ENCODE measurements at regions not wholly inside any gene's neighbourhood (a gene's known extent, or its start where the extent isn't known, plus 50 kb on each side); places are given as distances from the start of the nearest gene placed in this dataset.

- Histone ChIP-seq H4K91ac (ENCODE audit: insufficient read depth, low read depth, low read length) (no peak overlapping the region), H3K27ac (ENCODE audit: insufficient read depth, low read length) (no peak overlapping the region), H3K14ac (replicated peaks; ENCODE audit: low read depth, low read length) (no peak overlapping the region; the same call in 1 of the 2 replicates), H3K9me1 (ENCODE audit: insufficient read depth, low read length) (no peaks in the 10 kb centered on the region), H2BK5ac (ENCODE audit: low read depth, low read length, poor library complexity, severe bottlenecking) (no peak overlapping the region), H3K9ac (ENCODE audit: low read depth, low read length) (no peak overlapping the region), H3K36me3 (ENCODE audit: control insufficient read depth, insufficient read depth, low read length) (no peaks in the 10 kb centered on the region), H3K4me1 (ENCODE audit: control insufficient read depth, insufficient read depth, low read length) (no peaks in the 10 kb centered on the region; the same call in 1 of the 2 replicates), H2BK20ac (ENCODE audit: low read depth, low read length) (0 out of 2 replicates have a peak overlapping the region, but pooled peaks have one; percentile 12), H3K27me3 (ENCODE audit: control insufficient read depth, insufficient read depth, low read length) (no peaks in the 10 kb centered on the region), H3K23ac (ENCODE audit: low read depth, low read length) (no peak overlapping the region), H3K4ac (ENCODE audit: low read depth, low read length) (no peak overlapping the region), H3K79me1 (ENCODE audit: low read depth in 1 of 2, low read length in 2 of 2) (no peaks in the 10 kb centered on the region), H3K18ac (ENCODE audit: low read depth, low read length) (no peak overlapping the region), H2AK5ac (ENCODE audit: low read depth, low read length) (no peak overlapping the region), H3K4me3 (ENCODE audit: insufficient read depth, low read depth, low read length) (no peak overlapping the region), H2BK15ac (ENCODE audit: low read depth, low read length) (no peak overlapping the region; the same call in 2 of the 3 replicates), H3K9me3 (ENCODE audit: control insufficient read depth, insufficient read depth, low read length) (no peaks in the 10 kb centered on the region), H4K20me1 (ENCODE audit: insufficient read depth, low read length) (no peaks in the 10 kb centered on the region), H2BK120ac (ENCODE audit: low read depth, low read length) (no peak overlapping the region), H3K56ac (ENCODE audit: extremely low read depth, insufficient read depth, low read length) (no peak overlapping the region), H4K8ac (ENCODE audit: low read depth in 2 of 2, low read length in 2 of 2) (no peak overlapping the region), H2AFZ (replicated peaks; ENCODE audit: low read length, poor library complexity) (no peak overlapping the region), H2AK9ac (replicated peaks; ENCODE audit: low read depth, low read length, poor library complexity) (no peak overlapping the region), H3K4me2 (ENCODE audit: low read depth, low read length) (no peak overlapping the region), H4K5ac (ENCODE audit: low read depth, low read length) (no peak overlapping the region)
- DNase-seq (peak; percentile 63), ATAC-seq (ENCODE audit: low read depth) (peak; percentile 53)
- no TSS peak for BruUV-seq (replicated peaks)
- no CpG with 5 or more reads among the region's 1 CpG for WGBS, 2 experiments (ENCODE audit: extremely low coverage in 2 of 2, insufficient read length in 1 of 2)
- ChIA-PET CTCF (no interaction called here), POLR2A (ENCODE audit: unreplicated experiment) (no interaction called here)
- dilution Hi-C loops (cut with HindIII; ENCODE audit: low sequenced_read_pairs, unreplicated experiment): no loop called here
- intact Hi-C loops (cut with micrococcal nuclease): loop anchor here (10.0 kb wide), 1 partner anchor 777 kb away; no protein-coding TSS in a partner anchor
- in situ Hi-C loops (cut with MboI; ENCODE audit: low sequenced_read_pairs): loop anchor here (10.0 kb wide), 3 partner anchors 203 to 453 kb away; no protein-coding TSS in a partner anchor
- peak; percentile 48 for TF ChIP-seq USF2 (IDR thresholded peaks at IDR 0.05; ENCODE audit: low read depth, low read length)
- TF ChIP-seq SMC3 (IDR thresholded peaks at IDR 0.05; ENCODE audit: low read depth, low read length): no peak
Measured at GRCh38 chr14:29227631-29228030, 461.0 kb downstream of the FOXG1 start.

All from IMR-90 (cell line).